H1 (cell line): ENCODE measurements at regions not wholly inside any gene's neighbourhood (a gene's known extent, or its start where the extent isn't known, plus 50 kb on each side); places are given as distances from the start of the nearest gene placed in this dataset.

Experiments used
- CTCF ChIA-PET: fragments of 300-600 bp; sonication (Branson Sonifier 250); formaldehyde crosslinking; loops from one replicate; lab custom pipeline; 2021; ENCODE audit not compliant: partially characterized antibody; lab: Charles Lee
- POLR2A ChIA-PET: fragments of 300-600 bp; sonication (Branson Sonifier 250); formaldehyde crosslinking; loops from one replicate; lab custom pipeline; 2021; ENCODE audit warnings: inconsistent platforms; ENCODE audit not compliant: partially characterized antibody; lab: Charles Lee
- DNase-seq, 2 experiments: peaks; one replicate each; pipeline versions ENCODE4 v3.0.0 to v3.0.0-alpha.2; 2010 to 2022; ENCODE audit warnings: low spot score in 2 of 2, low read depth in 1 of 2, mixed read lengths in 1 of 2
- FAIRE-seq: peaks from 2 replicates; lab custom pipeline; 2011; peaks lifted over from hg19 to GRCh38; lab: Jason Lieb, UNC
- H2AFZ ChIP-seq: 2 replicates; pipeline ENCODE4 v1.8.1; 2012; ENCODE audit warnings: low read length, inconsistent platforms
- H2AK5ac ChIP-seq: 2 replicates; pipeline ENCODE4 v1.6.1; 2013; ENCODE audit warnings: low read depth, low read length
- H2BK120ac ChIP-seq: replicated peaks from 2 replicates; pipeline ENCODE3; 2013; ENCODE audit warnings: low read depth, low read length, inconsistent platforms
- H2BK12ac ChIP-seq: 2 replicates; pipeline ENCODE4 v1.6.1; 2013; ENCODE audit warnings: low read depth, low read length
- H2BK15ac ChIP-seq: 2 replicates; pipeline ENCODE4 v1.6.1; 2013; ENCODE audit warnings: low read length
- H2BK20ac ChIP-seq: 2 replicates; pipeline ENCODE4 v1.6.1; 2013; ENCODE audit warnings: low read length
- H2BK5ac ChIP-seq: 2 replicates; pipeline ENCODE4 v1.6.1; 2013; ENCODE audit warnings: low read depth, low read length
- H3K14ac ChIP-seq: 2 replicates; pipeline ENCODE4 v1.6.1; 2013; ENCODE audit warnings: inconsistent platforms; ENCODE audit not compliant: insufficient read length
- H3K18ac ChIP-seq: 2 replicates; pipeline ENCODE4 v1.6.1; 2013; ENCODE audit warnings: low read length; ENCODE audit errors: extremely low read depth
- H3K23ac ChIP-seq: 2 replicates; pipeline ENCODE4 v1.6.1; 2013; ENCODE audit warnings: inconsistent platforms; ENCODE audit not compliant: insufficient read length
- H3K23me2 ChIP-seq: 2 replicates; pipeline ENCODE4 v1.6.1; 2013; ENCODE audit warnings: low read depth, low read length
- H3K27ac ChIP-seq: 2 replicates; pipeline ENCODE4 v1.6.1; 2011; ENCODE audit warnings: low read depth, low read length, inconsistent platforms
- H3K27me3 ChIP-seq, 4 experiments: replicated peaks in 1 of 4; 1 replicate in 1 of 4; 2 replicates in 3 of 4; pipeline versions ENCODE4 v1.6.1 to v1.8.1; 2011 to 2013; ENCODE audit warnings: low read length in 3 of 4, mild to moderate bottlenecking in 3 of 4, inconsistent platforms in 2 of 4, mixed read lengths in 2 of 4, moderate library complexity in 1 of 4; ENCODE audit not compliant: control insufficient read depth in 3 of 4, insufficient read depth in 3 of 4; ENCODE audit errors: extremely low read depth in 1 of 4
- H3K36me3 ChIP-seq, 4 experiments: 2 replicates each; pipeline versions ENCODE4 v1.6.1 to v1.8.1; 2011 to 2013; ENCODE audit warnings: mild to moderate bottlenecking in 4 of 4, low read length in 3 of 4, moderate library complexity in 2 of 4, control low read depth in 1 of 4, inconsistent platforms in 1 of 4; ENCODE audit not compliant: insufficient read depth in 4 of 4, control insufficient read depth in 2 of 4
- H3K4ac ChIP-seq: replicated peaks from 2 replicates; pipeline ENCODE3; 2013; ENCODE audit warnings: low read length, low read depth, mixed read lengths, inconsistent platforms; ENCODE audit not compliant: insufficient read length
- H3K4me1 ChIP-seq, 4 experiments: replicated peaks in 1 of 4; 1 replicate in 1 of 4; 2 replicates in 3 of 4; pipeline versions ENCODE4 v1.6.1 to v1.8.1; 2011 to 2013; ENCODE audit warnings: low read length in 3 of 4, inconsistent platforms in 2 of 4, mixed read lengths in 1 of 4; ENCODE audit not compliant: insufficient read depth in 4 of 4, control insufficient read depth in 3 of 4
- H3K4me2 ChIP-seq, 2 experiments: 2 replicates each; pipeline versions ENCODE4 v1.6.1 to v1.8.1; 2011 to 2013; ENCODE audit warnings: low read depth in 2 of 2, low read length in 2 of 2, control low read depth in 1 of 2, inconsistent platforms in 1 of 2, mild to moderate bottlenecking in 1 of 2; ENCODE audit not compliant: insufficient read depth in 1 of 2
- H3K4me3 ChIP-seq, 4 experiments: fragments of 200-600, 300-600 bp in 1 of 4; sonication (generic), shearing (Covaris generic), sonication (Bioruptor Twin) in 1 of 4; 2 replicates each; pipeline versions ENCODE4 v1.5.1 to v1.8.1; 2011 to 2016; ENCODE audit warnings: low read length in 4 of 4, low read depth in 3 of 4, control low read depth in 2 of 4, inconsistent platforms in 2 of 4, mild to moderate bottlenecking in 2 of 4, mixed read lengths in 1 of 4, moderate library complexity in 1 of 4; ENCODE audit not compliant: insufficient read depth in 2 of 4; ENCODE audit errors: extremely low read depth in 1 of 4
- H3K56ac ChIP-seq: replicated peaks from 2 replicates; pipeline ENCODE3; 2013; ENCODE audit warnings: low read depth, mild to moderate bottlenecking, mixed read lengths, low read length, inconsistent platforms; ENCODE audit not compliant: insufficient read length
- H3K79me1 ChIP-seq: 2 replicates; pipeline ENCODE4 v1.6.1; 2013; ENCODE audit warnings: low read depth, low read length, control low read depth
- H3K79me2 ChIP-seq, 2 experiments: 2 replicates each; pipeline versions ENCODE4 v1.6.1 to v1.8.1; 2012 to 2013; ENCODE audit warnings: low read length in 2 of 2, mild to moderate bottlenecking in 2 of 2, inconsistent platforms in 1 of 2; ENCODE audit not compliant: insufficient read depth in 2 of 2, control insufficient read depth in 1 of 2
- H3K9ac ChIP-seq, 4 experiments: replicated peaks in 1 of 4; 1 replicate in 1 of 4; 2 replicates in 3 of 4; pipeline versions ENCODE4 v1.6.1 to v1.8.1; 2011 to 2013; ENCODE audit warnings: low read depth in 3 of 4, low read length in 3 of 4, control low read depth in 2 of 4, mild to moderate bottlenecking in 2 of 4, moderate library complexity in 2 of 4, inconsistent platforms in 1 of 4; ENCODE audit errors: extremely low read depth in 1 of 4
- H3K9me3 ChIP-seq, 2 experiments: 2 replicates each; pipeline versions ENCODE4 v1.6.1 to v1.8.1; 2012 to 2013; ENCODE audit warnings: mild to moderate bottlenecking in 2 of 2, moderate library complexity in 2 of 2, control low read depth in 1 of 2, inconsistent platforms in 1 of 2, low read depth in 1 of 2, low read length in 1 of 2, mixed read lengths in 1 of 2; ENCODE audit not compliant: insufficient read depth in 2 of 2
- H4K20me1 ChIP-seq, 2 experiments: replicated peaks in 1 of 2; 2 replicates each; pipeline versions ENCODE3 to v1.8.1; 2011 to 2013; ENCODE audit warnings: inconsistent platforms in 2 of 2, low read length in 2 of 2, mild to moderate bottlenecking in 1 of 2; ENCODE audit not compliant: insufficient read depth in 2 of 2, control insufficient read depth in 1 of 2
- H4K5ac ChIP-seq: 2 replicates; pipeline ENCODE4 v1.6.1; 2013; ENCODE audit warnings: low read length, low read depth, mixed read lengths, inconsistent platforms; ENCODE audit not compliant: insufficient read length
- H4K8ac ChIP-seq: 2 replicates; pipeline ENCODE4 v1.8.0; 2013; ENCODE audit warnings: mild to moderate bottlenecking, moderate library complexity, low read length, inconsistent platforms; ENCODE audit not compliant: insufficient read depth; ENCODE audit errors: extremely low read depth
- H4K91ac ChIP-seq: replicated peaks from 2 replicates; pipeline ENCODE3; 2013; ENCODE audit warnings: low read length, mixed read lengths, inconsistent platforms; ENCODE audit not compliant: insufficient read length
- SP4 ChIP-seq: IDR thresholded peaks from 2 replicates; pipeline ENCODE4 v1.6.1; 2012; ENCODE audit warnings: low read length, inconsistent platforms
- WGBS, 2 experiments: shearing (Covaris generic) in 1 of 2; methylation state at CpG; one replicate each; pipeline versions ENCODE4 v1.1.6 to v1.1.7; 2013 to 2015; ENCODE audit warnings: low lambda C conversion rate in 2 of 2, mixed read lengths in 2 of 2, inconsistent platforms in 1 of 2, low coverage in 1 of 2, missing lambda C conversion rate in 1 of 2; ENCODE audit not compliant: insufficient replicate concordance in 2 of 2, insufficient coverage in 1 of 2, insufficient read length in 1 of 2; ENCODE audit errors: extremely low coverage in 1 of 2, missing lambda C conversion rate in 1 of 2; 5-methylcytosine and 5-hydroxymethylcytosine counted together

DNA sequence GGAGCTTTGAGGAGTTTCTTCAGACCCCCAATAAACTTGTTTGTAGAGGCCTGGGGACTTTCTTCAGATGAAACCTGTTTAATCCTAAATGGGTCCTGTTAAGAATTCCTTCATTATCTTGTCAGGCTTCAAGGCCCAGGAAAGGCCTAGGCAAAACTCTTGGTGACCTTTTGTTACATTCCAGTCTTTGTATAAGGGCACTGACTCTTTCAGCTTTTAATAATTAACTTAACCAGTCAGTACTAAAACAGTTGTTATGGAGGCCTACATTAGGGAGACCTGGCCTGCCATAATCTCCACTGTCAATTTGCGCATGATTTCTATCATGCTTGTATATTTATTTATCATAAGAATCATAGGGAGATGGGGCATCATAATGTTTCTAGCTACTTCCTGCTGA lies 110.2 kb downstream of the FCRL5 start:
- FAIRE-seq, result no peak
- no peak overlapping the region for H2BK120ac ChIP-seq
- CTCF ChIA-PET, result interaction anchor here (1.4 kb wide), 2 partner anchors 39 to 680 kb away, joined by 3 read pairs; no protein-coding TSS in a partner anchor

More for the DNA sequence above, 110.2 kb downstream of the FCRL5 start:
- no peak overlapping the region for H4K5ac ChIP-seq
- no peaks in the 10 kb centered on the region for H3K79me1 ChIP-seq
- no peak overlapping the region for H4K91ac ChIP-seq
- H3K14ac ChIP-seq, result no peak overlapping the region
- no peak overlapping the region for H3K4me2 ChIP-seq
- no peak overlapping the region for H3K4me3 ChIP-seq
- H3K9me3 ChIP-seq, result peaks cover 0 to 9% of the 10 kb centered on the region in 2 experiments; a peak in 1 of 4 replicates
- peaks cover 0 to 4% (median 2%) of the 10 kb centered on the region in 4 experiments; a peak in 3 of 7 replicates for H3K4me1 ChIP-seq
- WGBS, 2 experiments, result 85% methylated on average over 1 of the region's 1 CpG; no CpG with 5 or more reads in 1 of the 2 experiments
- H3K56ac ChIP-seq, result no peak overlapping the region
- H3K18ac ChIP-seq, result no peak overlapping the region
- H2BK15ac ChIP-seq, result no peak overlapping the region
- no peak for DNase-seq
- H3K27me3 ChIP-seq, result no peaks in the 10 kb centered on the region
- no peak overlapping the region for H2AK5ac ChIP-seq
- no peaks in the 10 kb centered on the region for H3K79me2 ChIP-seq
- no peak overlapping the region for H3K27ac ChIP-seq
- no peak overlapping the region for H3K23ac ChIP-seq
- H3K23me2 ChIP-seq, result no peaks in the 10 kb centered on the region
- POLR2A ChIA-PET, result no interaction called here
- H2BK5ac ChIP-seq, result no peak overlapping the region
- no peak overlapping the region for H3K9ac ChIP-seq
- no peak overlapping the region for H2BK12ac ChIP-seq
- H4K20me1 ChIP-seq, result no peaks in the 10 kb centered on the region
- H3K4ac ChIP-seq, result no peak overlapping the region
- no peak overlapping the region for H2AFZ ChIP-seq
- H4K8ac ChIP-seq, result no peak overlapping the region
- no peak for TF ChIP-seq SP4
- TF ChIP-seq, all 59 proteins: peak for 0
- H3K36me3 ChIP-seq, result no peaks in the 10 kb centered on the region
- no peak overlapping the region for H2BK20ac ChIP-seq
